CD4-positive, CD25-positive, alpha-beta regulatory T cell (primary cell): ENCODE measurements at regions not wholly inside any gene's neighbourhood (a gene's known extent, or its start where the extent isn't known, plus 50 kb on each side); places are given as distances from the start of the nearest gene placed in this dataset.
"Not testable (repeated sequence)": the region's sequence is repeated elsewhere in the genome, so short reads cannot be mapped to it uniquely, and the experiment has no call there.

Experiments
- ATAC-seq, 2 donors: fragments of 150-1000 bp; cut with Tn5 transposase; one replicate each; pipeline ENCODE4 v1.10.0; 2021; ENCODE audit warnings: low read depth in 2 of 2, moderate number of reproducible peaks in 2 of 2, moderate library complexity in 1 of 2
- DNase-seq, 3 donors: peaks; one replicate each; pipeline versions ENCODE4 v3.0.0 to v3.0.0-alpha.2; 2012 to 2022; ENCODE audit warnings: mixed read lengths in 1 of 3
- H3K27ac ChIP-seq: one replicate; pipeline ENCODE4 v1.7.0; 2013; ENCODE audit warnings: mild to moderate bottlenecking, low read length; ENCODE audit not compliant: insufficient read depth, poor library complexity, severe bottlenecking
- H3K27me3 ChIP-seq: one replicate; pipeline ENCODE4 v1.7.0; 2013; ENCODE audit warnings: low read length; ENCODE audit not compliant: control insufficient read depth, insufficient read depth
- H3K36me3 ChIP-seq: one replicate; pipeline ENCODE4 v1.7.0; 2013; ENCODE audit warnings: mild to moderate bottlenecking, low read length, moderate library complexity; ENCODE audit not compliant: control insufficient read depth, insufficient read depth
- H3K4me1 ChIP-seq: 2 replicates; pipeline ENCODE4 v1.7.0; 2013; ENCODE audit warnings: mild to moderate bottlenecking, low read length; ENCODE audit not compliant: insufficient read depth, control insufficient read depth, poor library complexity, severe bottlenecking
- H3K4me3 ChIP-seq: one replicate; pipeline ENCODE4 v1.7.0; 2013; ENCODE audit warnings: low read depth, mild to moderate bottlenecking, low read length, moderate library complexity
- H3K9me3 ChIP-seq, 2 experiments: 1 replicate in 1 of 2; 2 replicates in 1 of 2; pipeline ENCODE4 v1.7.0; 2013; ENCODE audit warnings: low read length in 2 of 2, mild to moderate bottlenecking in 1 of 2, moderate library complexity in 1 of 2; ENCODE audit not compliant: control insufficient read depth in 2 of 2
- H3K27ac Mint-ChIP-seq, 3 donors: one replicate each; pipeline ENCODE4 v1.8.0; 2020 to 2022; ENCODE audit warnings: mild to moderate bottlenecking in 3 of 3, mixed read lengths in 3 of 3, moderate library complexity in 2 of 3
- H3K27me3 Mint-ChIP-seq: one replicate; pipeline ENCODE4 v1.8.0; 2022; ENCODE audit warnings: mild to moderate bottlenecking, mixed read lengths
- H3K36me3 Mint-ChIP-seq: one replicate; pipeline ENCODE4 v1.8.0; 2020; ENCODE audit warnings: mixed read lengths
- H3K4me1 Mint-ChIP-seq, 4 donors: one replicate each; pipeline ENCODE4 v1.8.0; 2020 to 2022; ENCODE audit warnings: mixed read lengths in 4 of 4, mild to moderate bottlenecking in 1 of 4
- H3K4me3 Mint-ChIP-seq, 4 donors: one replicate each; pipeline ENCODE4 v1.8.0; 2020 to 2022; ENCODE audit warnings: mild to moderate bottlenecking in 4 of 4, mixed read lengths in 4 of 4, moderate library complexity in 3 of 4
- H3K9me3 Mint-ChIP-seq, 7 donors: one replicate each; pipeline ENCODE4 v1.8.0; 2020 to 2022; ENCODE audit warnings: mixed read lengths in 7 of 7, mild to moderate bottlenecking in 3 of 7, moderate library complexity in 2 of 7

DNA sequence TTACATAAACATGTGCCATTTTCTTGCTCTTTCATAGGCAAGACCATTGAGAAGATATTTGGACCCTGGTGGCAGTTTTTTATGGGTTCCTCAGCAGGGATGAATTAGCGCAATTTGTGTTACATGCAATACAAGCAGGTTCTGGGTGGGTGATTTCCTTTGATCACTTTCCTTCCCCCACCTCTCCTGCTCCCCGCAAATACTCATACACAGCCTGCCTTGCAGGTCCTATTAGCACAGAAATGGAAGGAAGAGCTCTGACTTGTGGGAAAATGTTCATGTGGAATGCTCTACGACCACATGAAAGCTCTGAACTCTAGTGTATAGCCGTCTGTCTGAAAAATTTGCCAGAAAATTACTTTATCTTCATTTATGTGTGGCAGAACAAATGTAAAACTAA, 361.0 kb upstream of the FAT1 start:
- Mint-ChIP-seq H3K4me1 (no peaks in the 10 kb centered on the region), H3K27me3 (no peaks in the 10 kb centered on the region), H3K9me3 (peaks cover 0 to 6% (median 3%) of the 10 kb centered on the region in 7 donors), H3K36me3 (no peaks in the 10 kb centered on the region), H3K4me3 (no peak overlapping the region), H3K27ac (no peak overlapping the region)
- no peak overlapping the region for H3K4me3 ChIP-seq
- H3K36me3 ChIP-seq, result no peaks in the 10 kb centered on the region
- H3K27ac ChIP-seq, result no peak overlapping the region
- DNase-seq (no peak), ATAC-seq (no peak)
- no peaks in the 10 kb centered on the region for H3K4me1 ChIP-seq
- no peaks in the 10 kb centered on the region for H3K9me3 ChIP-seq
- no peaks in the 10 kb centered on the region for H3K27me3 ChIP-seq

DNA sequence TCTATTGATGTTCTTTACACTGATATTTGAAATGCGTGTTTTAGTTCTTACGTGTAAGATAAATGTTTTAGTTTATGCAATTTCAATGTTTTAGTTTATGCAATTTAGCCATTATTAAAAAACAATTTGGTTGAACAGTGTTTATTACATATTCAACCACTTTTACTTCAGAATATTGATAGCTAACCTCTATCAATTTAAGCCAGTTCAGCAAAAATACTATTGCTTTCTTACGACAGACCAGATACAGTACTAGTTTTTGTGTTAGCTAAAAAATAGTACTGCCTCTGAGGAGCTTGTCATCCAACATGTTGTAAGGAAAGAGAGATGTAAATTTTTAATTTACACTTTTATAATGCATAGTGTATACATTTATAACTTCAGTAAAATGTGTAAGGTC, 361.7 kb upstream of the FAT1 start:
- Histone ChIP-seq H3K36me3 (no peaks in the 10 kb centered on the region), H3K4me3 (no peak overlapping the region), H3K27me3 (no peaks in the 10 kb centered on the region), H3K9me3 (no peaks in the 10 kb centered on the region), H3K27ac (no peak overlapping the region), H3K4me1 (no peaks in the 10 kb centered on the region)
- Mint-ChIP-seq H3K4me1 (peaks cover 0 to under 1% (median 0%) of the 10 kb centered on the region in 4 donors), H3K27me3 (no peaks in the 10 kb centered on the region), H3K9me3 (peaks cover 0 to 4% (median 0%) of the 10 kb centered on the region in 7 donors), H3K4me3 (no peak overlapping the region), H3K36me3 (no peaks in the 10 kb centered on the region), H3K27ac (no peak overlapping the region)
- DNase-seq, result no peak
- no peak for ATAC-seq

DNA sequence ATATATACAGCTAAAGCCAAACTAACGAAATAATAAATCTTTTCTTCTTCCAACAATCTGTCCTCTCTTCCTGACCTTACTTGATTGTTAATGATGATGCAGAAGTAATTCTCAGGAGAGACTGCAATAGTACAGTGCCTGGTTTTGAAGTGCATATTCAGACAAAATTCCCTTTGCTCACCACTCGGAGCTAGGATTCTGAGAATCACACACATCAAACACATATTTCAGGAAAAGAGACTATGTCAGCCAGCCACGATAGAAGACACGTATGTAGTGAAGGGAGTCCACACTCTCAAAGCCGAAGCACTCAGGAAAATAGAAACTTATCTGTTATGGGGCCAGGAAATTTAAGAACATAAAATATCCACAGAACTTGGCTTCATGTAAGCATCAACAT, 362.5 kb upstream of the FAT1 start:
- H3K4me3 ChIP-seq, result no peak overlapping the region
- Mint-ChIP-seq H3K4me3 (no peak overlapping the region), H3K9me3 (peaks cover 0 to 8% (median 3%) of the 10 kb centered on the region in 7 donors), H3K27me3 (no peaks in the 10 kb centered on the region), H3K36me3 (no peaks in the 10 kb centered on the region), H3K4me1 (peaks cover 0 to 2% (median 0%) of the 10 kb centered on the region in 4 donors), H3K27ac (no peak overlapping the region)
- H3K27ac ChIP-seq, result no peak overlapping the region
- DNase-seq (no peak), ATAC-seq (no peak)
- H3K36me3 ChIP-seq, result no peaks in the 10 kb centered on the region
- no peaks in the 10 kb centered on the region for H3K4me1 ChIP-seq
- H3K9me3 ChIP-seq, result no peaks in the 10 kb centered on the region
- H3K27me3 ChIP-seq, result no peaks in the 10 kb centered on the region

DNA sequence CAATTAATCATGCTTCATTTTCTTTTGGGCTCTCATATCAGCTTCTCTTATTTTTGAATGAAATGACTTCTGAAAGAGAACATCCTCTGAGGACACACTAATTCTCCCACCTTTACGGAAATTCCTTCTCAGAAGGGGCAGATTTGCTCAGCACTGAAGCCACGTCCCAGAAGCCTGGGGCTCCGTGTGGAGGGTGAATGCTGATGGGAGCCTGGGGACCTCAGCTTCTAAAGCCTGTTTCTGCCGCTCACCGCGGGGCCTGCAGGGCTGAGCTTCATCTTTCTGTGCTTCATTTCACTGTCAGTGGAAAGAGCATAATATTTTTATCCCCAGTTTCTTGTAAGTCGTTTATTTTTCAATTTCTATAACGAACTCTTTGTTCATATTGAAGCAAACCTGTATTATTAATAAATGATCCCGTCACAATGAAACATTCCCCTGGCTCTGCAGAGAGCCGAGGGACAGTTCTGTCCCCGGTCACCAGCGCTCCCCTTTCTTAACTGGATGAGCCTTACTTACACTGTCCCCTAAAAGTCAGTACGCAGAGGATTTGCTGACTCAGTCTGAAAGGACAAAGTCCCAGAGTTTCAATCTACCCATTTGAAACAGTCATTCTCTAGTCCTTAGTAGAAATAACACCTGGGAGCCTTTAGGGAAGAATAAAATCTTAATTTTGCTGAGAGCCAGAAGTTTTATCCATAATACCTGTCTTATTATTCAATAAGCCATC, 364.6 kb upstream of the FAT1 start:
- no peaks in the 10 kb centered on the region for H3K4me1 ChIP-seq
- no peaks in the 10 kb centered on the region for H3K27me3 ChIP-seq
- H3K27me3 Mint-ChIP-seq, result no peaks in the 10 kb centered on the region
- H3K36me3 ChIP-seq, result no peaks in the 10 kb centered on the region
- H3K4me3 ChIP-seq, result no peak overlapping the region
- H3K9me3 Mint-ChIP-seq, result peaks cover 0 to 8% (median 2%) of the 10 kb centered on the region in 7 donors
- peaks cover 0 to 2% (median 0%) of the 10 kb centered on the region in 4 donors for H3K4me1 Mint-ChIP-seq
- H3K27ac Mint-ChIP-seq, result no peak overlapping the region
- no peaks in the 10 kb centered on the region for H3K9me3 ChIP-seq
- no peak overlapping the region for H3K27ac ChIP-seq
- no peaks in the 10 kb centered on the region for H3K36me3 Mint-ChIP-seq
- DNase-seq, result no peak
- H3K4me3 Mint-ChIP-seq, result no peak overlapping the region
- ATAC-seq, result no peak

DNA sequence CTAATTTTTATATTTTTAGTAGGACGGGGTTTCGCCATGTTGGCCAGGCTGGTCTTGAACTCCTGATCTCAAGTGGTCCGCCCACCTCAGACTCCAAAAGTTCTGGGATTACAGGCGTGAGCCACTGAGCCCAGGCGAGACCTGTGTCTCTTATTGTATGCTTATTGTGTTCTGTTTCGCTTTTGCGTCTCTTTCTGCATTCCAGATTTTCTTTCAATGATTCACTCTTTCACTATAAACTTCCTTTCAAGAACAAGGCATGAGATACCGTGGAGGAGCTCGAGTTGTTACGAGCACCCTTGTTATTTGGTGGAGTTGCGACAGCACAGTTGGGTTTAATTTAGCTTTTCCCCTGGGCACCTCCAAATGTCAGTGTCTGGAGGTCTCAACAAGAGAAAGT, 366.7 kb upstream of the FAT1 start:
- H3K4me3 ChIP-seq, result no peak overlapping the region
- no peaks in the 10 kb centered on the region for H3K9me3 ChIP-seq
- no peaks in the 10 kb centered on the region for H3K4me1 ChIP-seq
- Mint-ChIP-seq H3K27ac (no peak overlapping the region), H3K36me3 (no peaks in the 10 kb centered on the region), H3K4me1 (peaks cover 0 to 2% (median 0%) of the 10 kb centered on the region in 4 donors), H3K27me3 (no peaks in the 10 kb centered on the region), H3K4me3 (no peak overlapping the region), H3K9me3 (peaks cover 0 to 17% (median 1%) of the 10 kb centered on the region in 7 donors)
- DNase-seq (no peak), ATAC-seq (no peak)
- H3K36me3 ChIP-seq, result no peaks in the 10 kb centered on the region
- no peaks in the 10 kb centered on the region for H3K27me3 ChIP-seq
- no peak overlapping the region for H3K27ac ChIP-seq

DNA sequence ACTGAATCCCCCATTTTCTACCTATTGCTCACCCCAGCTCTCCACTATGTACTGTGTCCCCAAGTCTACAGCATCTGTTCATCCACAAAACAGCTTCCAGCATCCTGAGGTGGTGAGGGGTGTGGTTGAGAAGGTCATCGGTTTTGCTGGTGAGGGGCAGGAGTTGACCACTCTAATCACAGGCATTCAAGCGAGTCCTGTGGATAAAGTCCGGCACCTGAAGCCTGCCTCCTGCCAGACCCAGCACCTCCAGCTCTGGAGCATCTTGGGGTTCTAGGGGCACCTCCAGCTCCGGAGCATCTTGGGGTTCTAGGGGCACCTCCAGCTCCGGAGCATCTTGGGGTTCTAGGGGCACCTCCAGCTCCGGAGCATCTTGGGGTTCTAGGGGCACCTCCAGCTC, 367.2 kb upstream of the FAT1 start:
- not testable (repeated sequence) for H3K4me1 ChIP-seq, ATAC-seq, H3K36me3 ChIP-seq, H3K4me3 Mint-ChIP-seq, H3K27ac Mint-ChIP-seq, H3K36me3 Mint-ChIP-seq, H3K4me1 Mint-ChIP-seq, H3K4me3 ChIP-seq, H3K9me3 ChIP-seq, DNase-seq, H3K27ac ChIP-seq, H3K27me3 Mint-ChIP-seq, H3K27me3 ChIP-seq
- H3K9me3 Mint-ChIP-seq, result peaks cover 0 to 17% (median 1%) of the 10 kb centered on the region in 7 donors

DNA sequence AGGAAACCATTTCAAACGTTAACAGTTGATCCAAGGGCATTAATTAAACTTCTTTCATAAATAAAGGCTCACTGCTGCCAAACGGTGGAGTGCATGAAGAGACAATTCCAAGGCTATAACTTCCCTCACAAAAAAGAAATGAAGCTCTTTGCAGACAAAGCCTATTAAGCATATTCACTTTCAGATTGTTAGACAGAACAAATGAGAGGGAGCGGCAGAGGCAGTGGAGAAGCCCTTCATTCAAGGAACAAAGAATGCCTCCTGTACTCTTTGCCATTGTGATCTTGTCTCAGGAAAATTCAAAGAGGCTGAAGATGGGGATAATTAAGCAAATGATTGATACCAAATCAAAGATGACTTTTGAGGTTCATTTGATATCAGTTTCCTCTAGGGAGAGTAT, 370.5 kb upstream of the FAT1 start:
- no peak for DNase-seq
- peaks cover 2 to 34% (median 8%) of the 10 kb centered on the region in 7 donors for H3K9me3 Mint-ChIP-seq
- no peak overlapping the region for H3K4me3 ChIP-seq
- no peak overlapping the region for H3K27ac Mint-ChIP-seq
- no peaks in the 10 kb centered on the region for H3K4me1 ChIP-seq
- no peaks in the 10 kb centered on the region for H3K36me3 ChIP-seq
- no peaks in the 10 kb centered on the region for H3K27me3 ChIP-seq
- ATAC-seq, result no peak
- peaks cover 0 to 2% (median 0%) of the 10 kb centered on the region in 4 donors for H3K4me1 Mint-ChIP-seq
- H3K27ac ChIP-seq, result no peak overlapping the region
- no peaks in the 10 kb centered on the region for H3K9me3 ChIP-seq
- no peak overlapping the region for H3K4me3 Mint-ChIP-seq
- no peaks in the 10 kb centered on the region for H3K36me3 Mint-ChIP-seq
- H3K27me3 Mint-ChIP-seq, result no peaks in the 10 kb centered on the region

DNA sequence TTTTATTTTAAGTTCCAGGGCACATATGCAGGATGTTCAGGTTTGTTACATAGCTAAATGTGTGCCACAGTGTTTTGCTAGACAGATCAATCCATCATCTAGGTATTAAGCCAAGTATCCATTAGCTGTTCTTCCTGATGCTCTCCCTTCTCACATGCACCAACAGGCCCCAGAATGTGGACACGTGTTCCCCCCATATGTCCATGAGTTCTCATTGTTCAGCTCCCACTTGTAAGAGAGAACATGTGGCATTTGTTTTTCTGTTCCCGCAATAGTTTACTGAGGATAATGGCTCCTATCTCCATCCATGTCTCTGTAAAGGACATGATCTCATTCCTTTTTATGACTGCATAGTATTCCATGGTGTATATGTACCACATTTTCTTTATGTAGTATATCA, 374.8 kb upstream of the FAT1 start:
- H3K9me3 ChIP-seq, result no peaks in the 10 kb centered on the region
- no peak overlapping the region for H3K27ac ChIP-seq
- no peaks in the 10 kb centered on the region for H3K36me3 ChIP-seq
- H3K27me3 Mint-ChIP-seq, result no peaks in the 10 kb centered on the region
- no peaks in the 10 kb centered on the region for H3K4me1 Mint-ChIP-seq
- no peaks in the 10 kb centered on the region for H3K4me1 ChIP-seq
- no peak overlapping the region for H3K27ac Mint-ChIP-seq
- H3K36me3 Mint-ChIP-seq, result no peaks in the 10 kb centered on the region
- DNase-seq, result no peak
- no peaks in the 10 kb centered on the region for H3K27me3 ChIP-seq
- H3K9me3 Mint-ChIP-seq, result peaks cover 2 to 26% (median 8%) of the 10 kb centered on the region in 7 donors
- ATAC-seq, result no peak
- no peak overlapping the region for H3K4me3 Mint-ChIP-seq
- H3K4me3 ChIP-seq, result no peak overlapping the region
